HAP-1 (cell line): ENCODE measurements at regions not wholly inside any gene's neighbourhood (a gene's known extent, or its start where the extent isn't known, plus 50 kb on each side); places are given as distances from the start of the nearest gene placed in this dataset.

Experiments
- DNase-seq, 2 experiments: peaks; one replicate each; pipeline ENCODE4 v3.0.0-alpha.2; 2016 to 2020; ENCODE audit warnings: low spot score in 2 of 2
- H3K27me3 ChIP-seq: fragments of 250-450 bp; sonication (Bioruptor Pico); 2 replicates; pipeline ENCODE4 v1.5.1; 2020; ENCODE audit warnings: low read depth, mild to moderate bottlenecking, moderate library complexity
- H3K36me3 ChIP-seq: fragments of 250-450 bp; sonication (Bioruptor Pico); replicated peaks from 2 replicates; pipeline ENCODE4 v1.5.1; 2020; ENCODE audit warnings: mild to moderate bottlenecking
- H3K4me1 ChIP-seq: fragments of 250-450 bp; sonication (Bioruptor Pico); 2 replicates; pipeline ENCODE4 v1.5.1; 2020; ENCODE audit warnings: mild to moderate bottlenecking
- H3K4me3 ChIP-seq: fragments of 250-450 bp; sonication (Bioruptor Pico); 2 replicates; pipeline ENCODE4 v1.5.1; 2020; ENCODE audit warnings: mild to moderate bottlenecking, moderate library complexity
- H3K9me3 ChIP-seq: fragments of 250-450 bp; sonication (Bioruptor Pico); 2 replicates; pipeline ENCODE4 v1.5.1; 2020; ENCODE audit warnings: mild to moderate bottlenecking, moderate library complexity
- in situ Hi-C: fragments of 300-500 bp; cut with MboI; formaldehyde crosslinking; loops from 3 replicates; pipeline ENCODE4 v1.14.3; 2020; ENCODE audit warnings: low sequenced_read_pairs, inconsistent platforms, mixed read lengths

GRCh38 chr17:77388384-77389306 lies 247.9 kb downstream of the SEC14L1 start:
- H3K36me3 ChIP-seq: no peaks in the 10 kb centered on the region
- H3K9me3 ChIP-seq: no peaks in the 10 kb centered on the region
- peaks cover 11% of the 10 kb centered on the region for H3K4me1 ChIP-seq
- no peak for DNase-seq
- in situ Hi-C loops: no loop called here
- no peak overlapping the region for H3K4me3 ChIP-seq
- H3K27me3 ChIP-seq: no peaks in the 10 kb centered on the region

- H3K9me3 ChIP-seq: no peaks in the 10 kb centered on the region
- in situ Hi-C loops: no loop called here
- DNase-seq: no peak
- no peaks in the 10 kb centered on the region for H3K36me3 ChIP-seq
- peaks cover 11% of the 10 kb centered on the region for H3K4me1 ChIP-seq
- no peaks in the 10 kb centered on the region for H3K27me3 ChIP-seq
- H3K4me3 ChIP-seq: no peak overlapping the region
Measured at GRCh38 chr17:77390870-77391269, 250.1 kb downstream of the SEC14L1 start.

- no peaks in the 10 kb centered on the region for H3K36me3 ChIP-seq
- in situ Hi-C loops: no loop called here
- peaks cover 11% of the 10 kb centered on the region for H3K4me1 ChIP-seq
- H3K27me3 ChIP-seq: no peaks in the 10 kb centered on the region
- no peaks in the 10 kb centered on the region for H3K9me3 ChIP-seq
- no peak overlapping the region for H3K4me3 ChIP-seq
- peak; percentile 25 to 48 for DNase-seq
Measured at GRCh38 chr17:77391668-77392375, 251.1 kb downstream of the SEC14L1 start.

GRCh38 chr17:77392376-77393273 lies 251.9 kb downstream of the SEC14L1 start:
- H3K4me1 ChIP-seq: peaks cover 11% of the 10 kb centered on the region
- DNase-seq: no peak
- H3K27me3 ChIP-seq: no peaks in the 10 kb centered on the region
- in situ Hi-C loops: no loop called here
- no peak overlapping the region for H3K4me3 ChIP-seq
- no peaks in the 10 kb centered on the region for H3K36me3 ChIP-seq
- H3K9me3 ChIP-seq: no peaks in the 10 kb centered on the region

- H3K9me3 ChIP-seq: no peaks in the 10 kb centered on the region
- H3K27me3 ChIP-seq: no peaks in the 10 kb centered on the region
- no peaks in the 10 kb centered on the region for H3K36me3 ChIP-seq
- peaks cover 11% of the 10 kb centered on the region for H3K4me1 ChIP-seq
- in situ Hi-C loops: no loop called here
- H3K4me3 ChIP-seq: no peak overlapping the region
- no peak for DNase-seq
Measured at GRCh38 chr17:77393274-77393600, 252.5 kb downstream of the SEC14L1 start.

- H3K4me3 ChIP-seq: no peak overlapping the region
- no peaks in the 10 kb centered on the region for H3K36me3 ChIP-seq
- H3K4me1 ChIP-seq: peaks cover 11% of the 10 kb centered on the region
- in situ Hi-C loops: no loop called here
- no peak for DNase-seq
- H3K27me3 ChIP-seq: no peaks in the 10 kb centered on the region
- H3K9me3 ChIP-seq: no peaks in the 10 kb centered on the region
Measured at GRCh38 chr17:77393867-77394539, 253.2 kb downstream of the SEC14L1 start.

GRCh38 chr17:77394540-77395295 lies 253.9 kb downstream of the SEC14L1 start:
- Histone ChIP-seq H3K36me3 (no peaks in the 10 kb centered on the region), H3K4me1 (peaks cover 11% of the 10 kb centered on the region), H3K27me3 (no peaks in the 10 kb centered on the region), H3K9me3 (no peaks in the 10 kb centered on the region), H3K4me3 (no peak overlapping the region)
- in situ Hi-C loops: no loop called here
- no peak for DNase-seq

GRCh38 chr17:77395501-77396048 lies 254.8 kb downstream of the SEC14L1 start:
- DNase-seq: no peak
- H3K36me3 ChIP-seq: no peaks in the 10 kb centered on the region
- H3K27me3 ChIP-seq: no peaks in the 10 kb centered on the region
- no peak overlapping the region for H3K4me3 ChIP-seq
- H3K4me1 ChIP-seq: peaks cover 11% of the 10 kb centered on the region
- no peaks in the 10 kb centered on the region for H3K9me3 ChIP-seq
- in situ Hi-C loops: no loop called here

- Histone ChIP-seq H3K9me3 (no peaks in the 10 kb centered on the region), H3K27me3 (no peaks in the 10 kb centered on the region), H3K4me1 (peaks cover 5% of the 10 kb centered on the region), H3K4me3 (no peak overlapping the region), H3K36me3 (no peaks in the 10 kb centered on the region)
- in situ Hi-C loops: no loop called here
- no peak for DNase-seq
Measured at GRCh38 chr17:77396610-77397009, 255.8 kb downstream of the SEC14L1 start.

- in situ Hi-C loops: no loop called here
- no peak for DNase-seq
- no peaks in the 10 kb centered on the region for H3K9me3 ChIP-seq
- no peaks in the 10 kb centered on the region for H3K27me3 ChIP-seq
- no peak overlapping the region for H3K4me3 ChIP-seq
- H3K4me1 ChIP-seq: no peaks in the 10 kb centered on the region
- H3K36me3 ChIP-seq: peaks cover 8% of the 10 kb centered on the region
Measured at GRCh38 chr17:77398274-77398673, 257.5 kb downstream of the SEC14L1 start.

GRCh38 chr17:77399319-77399957 lies 258.7 kb downstream of the SEC14L1 start:
- H3K27me3 ChIP-seq: no peaks in the 10 kb centered on the region
- in situ Hi-C loops: no loop called here
- no peak for DNase-seq
- no peaks in the 10 kb centered on the region for H3K9me3 ChIP-seq
- H3K4me1 ChIP-seq: no peaks in the 10 kb centered on the region
- no peak overlapping the region for H3K4me3 ChIP-seq
- peaks cover 8% of the 10 kb centered on the region for H3K36me3 ChIP-seq

GRCh38 chr17:77400445-77400870 lies 259.7 kb downstream of the SEC14L1 start:
- Histone ChIP-seq H3K9me3 (no peaks in the 10 kb centered on the region), H3K4me3 (no peak overlapping the region), H3K36me3 (peaks cover 8% of the 10 kb centered on the region), H3K27me3 (no peaks in the 10 kb centered on the region), H3K4me1 (no peaks in the 10 kb centered on the region)
- peak in 1 of 2 experiments; percentile 33 for DNase-seq
- in situ Hi-C loops: no loop called here
